Stomach (tissue), 4 donors: ENCODE measurements at regions not wholly inside any gene's neighbourhood (a gene's known extent, or its start where the extent isn't known, plus 50 kb on each side); places are given as distances from the start of the nearest gene placed in this dataset.

Experiments
- POLR2A ChIP-seq, 4 donors: fragments of 450-650 bp; IDR thresholded peaks; one replicate each; pipeline ENCODE4 v1.6.1; 2016; ENCODE audit warnings: antibody characterized with exemption in 4 of 4, control low read depth in 2 of 4, mild to moderate bottlenecking in 1 of 4, moderate library complexity in 1 of 4
- TF ChIP-seq, protein P1 (sequence below), 7 experiments: fragments of 450-650 bp in 4 of 7; fragments of 200-600 bp in 3 of 7; sonication (generic) in 3 of 7; IDR thresholded peaks; one replicate each; pipeline ENCODE4 v1.5.1; 2016 to 2019; ENCODE audit warnings: antibody characterized with exemption in 7 of 7, control low read depth in 2 of 7, mild to moderate bottlenecking in 1 of 7

DNA sequence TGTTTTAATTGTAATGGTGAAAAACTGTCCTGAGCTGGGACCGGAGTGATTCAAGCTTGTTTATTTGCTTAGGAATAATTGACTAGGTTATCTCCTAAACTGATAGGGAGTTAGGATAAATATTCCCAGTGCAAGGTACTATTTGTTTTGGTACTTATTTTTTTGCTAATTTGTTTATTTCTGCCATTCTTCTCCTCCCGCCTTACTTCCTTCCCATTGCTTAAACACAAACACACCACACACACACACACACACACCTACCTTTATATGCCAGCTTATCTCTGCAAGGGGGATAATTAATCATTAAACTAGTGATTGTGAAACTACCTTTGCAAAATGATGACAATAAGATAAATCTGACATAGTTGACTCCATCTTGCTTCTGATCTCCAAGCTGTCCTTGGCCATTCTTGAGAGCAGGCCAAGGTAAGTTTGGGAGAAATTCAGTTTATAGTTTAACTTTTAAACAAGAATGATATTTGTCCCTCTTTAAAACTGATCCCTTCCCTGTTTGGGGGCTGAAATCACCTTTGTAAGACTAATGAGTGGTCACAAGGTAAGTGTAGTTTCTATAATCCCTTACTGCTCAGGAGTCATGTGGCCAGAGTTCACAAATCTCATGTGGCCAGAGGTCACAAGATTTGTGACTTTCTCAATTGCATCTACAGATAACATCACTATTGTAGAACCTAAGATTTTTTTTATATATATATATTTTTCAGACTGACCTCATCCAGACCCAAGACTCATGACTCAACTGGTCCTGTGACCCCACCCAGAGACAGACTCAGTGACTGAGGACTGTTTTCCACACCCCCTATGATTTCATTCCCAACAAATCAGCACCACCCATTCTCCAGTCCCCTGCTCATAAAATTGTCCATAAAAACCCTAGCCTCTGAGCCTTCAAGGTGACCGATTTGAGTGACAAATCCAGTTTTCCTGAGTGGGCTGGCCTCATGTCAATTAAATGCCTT, 83.1 kb upstream of the LRRTM4 start:
- TF ChIP-seq, protein P1, sequence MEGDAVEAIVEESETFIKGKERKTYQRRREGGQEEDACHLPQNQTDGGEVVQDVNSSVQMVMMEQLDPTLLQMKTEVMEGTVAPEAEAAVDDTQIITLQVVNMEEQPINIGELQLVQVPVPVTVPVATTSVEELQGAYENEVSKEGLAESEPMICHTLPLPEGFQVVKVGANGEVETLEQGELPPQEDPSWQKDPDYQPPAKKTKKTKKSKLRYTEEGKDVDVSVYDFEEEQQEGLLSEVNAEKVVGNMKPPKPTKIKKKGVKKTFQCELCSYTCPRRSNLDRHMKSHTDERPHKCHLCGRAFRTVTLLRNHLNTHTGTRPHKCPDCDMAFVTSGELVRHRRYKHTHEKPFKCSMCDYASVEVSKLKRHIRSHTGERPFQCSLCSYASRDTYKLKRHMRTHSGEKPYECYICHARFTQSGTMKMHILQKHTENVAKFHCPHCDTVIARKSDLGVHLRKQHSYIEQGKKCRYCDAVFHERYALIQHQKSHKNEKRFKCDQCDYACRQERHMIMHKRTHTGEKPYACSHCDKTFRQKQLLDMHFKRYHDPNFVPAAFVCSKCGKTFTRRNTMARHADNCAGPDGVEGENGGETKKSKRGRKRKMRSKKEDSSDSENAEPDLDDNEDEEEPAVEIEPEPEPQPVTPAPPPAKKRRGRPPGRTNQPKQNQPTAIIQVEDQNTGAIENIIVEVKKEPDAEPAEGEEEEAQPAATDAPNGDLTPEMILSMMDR (IDR thresholded peaks at IDR 0.05) = no peak
- no peak for TF ChIP-seq POLR2A (IDR thresholded peaks at IDR 0.05)
